GM03348 (cell line): ENCODE measurements at regions not wholly inside any gene's neighbourhood (a gene's known extent, or its start where the extent isn't known, plus 50 kb on each side); places are given as distances from the start of the nearest gene placed in this dataset.

Experiments
- DNase-seq: peaks from one replicate; pipeline ENCODE4 v3.0.0; 2012; ENCODE audit warnings: low spot score

DNA sequence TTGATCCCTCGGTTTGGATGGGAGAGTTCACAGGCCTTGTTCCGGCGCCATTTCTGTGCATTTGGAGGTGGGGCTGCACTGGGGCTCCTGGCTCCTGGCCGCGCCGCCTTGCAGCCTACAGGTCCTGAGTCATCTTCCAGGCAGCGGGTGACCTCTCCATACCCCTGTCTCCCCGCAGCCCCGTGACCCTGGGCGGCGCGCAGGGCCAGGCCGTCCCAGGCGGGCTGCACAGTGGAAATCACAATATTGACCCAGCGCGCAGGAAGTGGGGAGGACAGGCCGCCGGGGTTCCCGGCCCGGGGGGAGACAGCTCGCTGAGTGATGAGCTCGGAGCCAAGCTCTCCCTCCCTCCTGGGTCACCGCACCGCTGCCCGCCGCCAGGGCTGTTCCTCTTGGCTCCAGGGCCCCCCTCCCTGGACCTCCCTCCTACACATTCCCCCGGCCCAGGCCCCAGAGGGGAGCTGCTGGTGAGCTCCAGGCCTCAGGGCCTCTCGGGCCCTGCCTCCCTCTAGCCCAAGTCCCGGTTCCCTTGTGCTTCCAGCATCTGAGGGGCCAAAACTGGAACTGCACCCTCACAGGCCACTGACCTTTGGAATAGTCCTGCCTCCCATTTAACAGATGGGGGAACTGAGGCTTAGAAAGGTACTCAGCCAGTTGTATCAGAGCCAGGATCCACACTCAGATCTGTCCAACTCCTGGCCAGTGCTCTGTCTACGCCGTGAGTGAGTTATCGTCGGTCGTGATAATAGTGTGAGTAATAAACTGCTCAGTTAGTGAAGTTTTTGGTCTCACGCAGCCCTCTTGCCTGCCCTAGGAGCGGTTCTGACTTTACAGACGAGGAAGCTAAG is 142.9 kb upstream of the WNT4 start:
- DNase-seq = no peak

DNA sequence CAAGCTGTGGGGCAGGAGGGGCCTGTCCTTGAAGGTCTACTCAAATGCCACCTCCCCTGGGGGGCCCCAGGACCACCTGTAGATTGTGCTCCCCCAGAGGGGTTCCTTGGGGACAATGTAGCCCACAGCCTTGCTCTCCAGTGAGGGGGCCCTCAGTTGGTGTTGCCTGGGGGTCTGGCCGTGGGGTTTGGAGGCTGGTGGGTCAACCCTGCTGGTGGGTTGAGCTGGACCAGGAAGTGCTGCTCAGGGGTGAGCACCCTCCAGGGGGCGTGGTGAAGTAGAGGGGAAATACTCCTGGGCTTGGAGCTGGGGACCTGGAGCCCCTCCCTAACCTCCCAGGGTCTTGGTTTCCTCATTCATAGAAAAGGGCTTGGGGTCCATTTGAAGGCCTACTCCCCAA is 143.6 kb upstream of the WNT4 start:
- no peak for DNase-seq

DNA sequence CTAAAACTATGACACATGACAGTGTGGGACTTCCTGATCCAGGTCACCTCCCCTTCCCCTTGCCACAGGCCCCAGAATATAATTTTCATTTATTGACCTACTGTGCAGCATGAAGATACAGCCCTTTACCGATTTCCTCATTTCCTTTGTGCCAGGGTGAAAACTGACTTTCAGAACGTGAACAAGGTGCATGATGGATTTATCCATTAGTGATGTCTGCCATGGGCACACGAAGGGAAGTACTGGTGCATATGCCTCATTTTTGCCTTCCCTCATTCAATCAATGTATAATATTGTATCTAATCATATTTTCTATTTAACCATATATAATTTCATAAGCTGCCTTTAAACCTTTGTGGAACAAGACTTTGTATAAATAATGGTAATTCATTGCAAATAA is 144.4 kb upstream of the WNT4 start:
- no peak for DNase-seq

DNA sequence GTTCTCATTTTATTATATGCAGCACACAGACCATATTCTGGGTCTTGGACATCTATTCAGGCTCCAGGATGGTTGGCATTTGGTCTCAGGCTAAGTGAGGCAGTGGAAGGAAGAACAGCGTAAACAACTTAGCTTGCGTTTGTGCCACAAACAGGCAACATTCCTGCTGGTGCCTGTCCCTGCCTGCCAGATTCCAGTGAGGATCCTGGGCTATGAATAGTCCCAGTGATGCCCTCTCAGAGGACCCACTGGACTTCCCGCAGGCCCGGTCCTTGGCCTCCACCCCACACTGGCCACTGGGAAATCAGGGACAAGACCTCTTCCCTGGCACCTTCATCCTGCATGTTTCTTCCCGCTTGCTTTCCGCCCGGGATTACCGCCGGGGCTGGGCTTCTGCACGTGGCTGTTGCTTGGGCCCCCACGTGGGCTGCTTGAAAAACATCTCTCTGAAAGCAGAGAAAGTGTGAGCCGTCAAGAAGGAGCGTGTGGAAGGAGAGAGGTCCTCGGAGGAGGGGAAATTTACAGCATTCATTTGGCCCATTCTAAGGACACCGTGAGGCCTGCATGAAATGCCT is 145.1 kb upstream of the WNT4 start:
- DNase-seq = no peak

DNA sequence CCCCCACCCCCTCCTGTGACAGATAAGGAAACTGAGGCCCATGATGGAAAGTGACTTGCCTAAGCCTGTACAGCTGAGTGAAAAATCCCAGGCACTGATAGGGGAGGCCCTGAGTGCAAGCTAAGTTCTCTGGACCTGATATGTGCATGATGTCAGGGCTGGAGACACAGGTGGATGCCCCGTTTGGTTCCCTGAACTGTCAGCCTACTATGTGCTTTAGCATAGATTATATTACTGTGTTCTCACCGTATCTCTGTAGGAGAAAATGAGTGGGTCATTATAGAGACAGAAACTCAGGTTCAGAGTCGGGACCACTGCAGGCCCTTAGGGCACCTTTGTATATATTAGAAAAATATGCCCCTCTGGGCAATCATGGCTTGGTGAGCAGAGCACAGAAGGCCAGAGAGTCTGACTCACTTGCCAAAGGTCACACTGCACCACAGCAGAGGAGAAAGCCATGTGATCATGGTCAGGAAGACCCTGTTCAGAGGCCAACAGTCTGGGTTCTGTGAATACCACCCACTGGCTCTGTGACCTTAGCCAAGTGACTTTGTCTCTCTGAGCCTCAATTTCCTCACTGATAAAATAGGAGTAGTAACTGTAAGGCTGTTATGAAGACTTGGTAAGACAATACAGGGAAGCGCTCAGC is 145.8 kb upstream of the WNT4 start:
- DNase-seq = no peak

DNA sequence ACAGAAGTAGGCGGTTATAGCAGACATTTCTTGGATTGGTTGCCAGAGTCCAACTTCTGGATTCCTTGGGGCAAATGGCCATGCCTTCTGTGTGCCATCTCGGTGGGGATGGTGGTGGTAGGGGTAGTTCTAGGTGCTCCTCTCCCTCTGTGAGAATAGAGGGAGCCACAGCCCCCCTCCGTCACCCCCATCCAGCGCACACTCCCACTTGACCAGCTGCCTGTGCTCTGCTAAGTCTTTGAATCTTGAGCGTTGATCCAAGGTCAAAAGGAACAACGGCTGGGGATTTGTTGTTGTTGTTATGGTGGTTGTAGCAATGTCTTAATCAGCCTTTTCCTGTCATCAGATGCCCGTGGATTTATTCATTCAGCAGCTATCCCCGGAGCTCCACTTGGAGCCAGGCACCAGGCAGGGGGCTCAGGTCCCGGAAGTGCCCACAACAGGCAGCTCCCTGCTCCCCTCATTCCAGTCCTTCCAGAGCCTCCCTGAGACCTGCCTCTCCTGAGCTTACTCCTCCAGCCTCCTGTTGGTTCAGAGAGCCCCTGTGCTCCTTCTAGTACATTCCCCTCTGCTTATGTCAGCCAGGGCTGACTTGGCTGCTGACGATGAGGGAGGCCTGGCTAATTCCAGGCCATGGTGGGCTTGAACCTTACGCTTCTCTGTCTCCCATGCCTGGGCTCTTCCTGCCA is 146.6 kb upstream of the WNT4 start:
- no peak for DNase-seq

DNA sequence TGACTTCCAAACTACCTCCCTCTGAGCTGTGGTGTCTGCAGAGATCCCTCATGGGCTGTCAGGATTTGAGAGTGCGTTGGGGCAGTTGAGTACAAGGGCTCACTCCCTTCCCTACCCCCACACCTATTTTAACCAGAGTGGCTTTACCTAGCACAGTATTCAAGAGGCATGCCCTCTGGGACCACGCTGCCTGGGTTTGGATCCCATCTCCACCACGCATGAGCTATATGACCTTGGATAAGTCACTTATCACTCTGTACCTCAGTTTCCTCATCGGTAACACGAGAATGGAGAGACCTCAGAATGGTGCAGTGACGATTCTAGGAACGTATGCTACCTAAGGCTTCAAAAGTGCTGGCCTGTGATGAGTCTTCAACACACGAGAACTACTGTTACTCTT is 147.3 kb upstream of the WNT4 start:
- DNase-seq = no peak

DNA sequence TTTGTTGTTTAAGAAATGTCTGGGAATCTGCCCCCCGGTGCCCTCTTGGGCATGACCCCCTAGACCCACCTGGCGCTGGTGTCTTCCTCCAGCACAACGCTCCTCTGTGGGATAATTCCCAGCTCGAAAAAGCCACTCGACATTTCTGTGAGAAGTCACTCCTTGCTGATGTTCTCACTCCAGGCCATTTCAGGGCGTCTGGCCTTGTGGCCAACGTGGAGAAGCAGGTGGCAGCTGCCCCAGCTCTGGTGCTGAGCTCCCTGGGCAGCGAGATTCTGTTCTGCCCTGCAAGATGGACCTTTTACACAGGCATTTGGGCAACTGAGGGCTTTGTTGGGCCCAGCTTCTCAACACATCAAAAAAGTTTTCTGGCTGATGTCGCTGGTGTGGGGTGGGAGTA is 147.7 kb upstream of the WNT4 start:
- no peak for DNase-seq

DNA sequence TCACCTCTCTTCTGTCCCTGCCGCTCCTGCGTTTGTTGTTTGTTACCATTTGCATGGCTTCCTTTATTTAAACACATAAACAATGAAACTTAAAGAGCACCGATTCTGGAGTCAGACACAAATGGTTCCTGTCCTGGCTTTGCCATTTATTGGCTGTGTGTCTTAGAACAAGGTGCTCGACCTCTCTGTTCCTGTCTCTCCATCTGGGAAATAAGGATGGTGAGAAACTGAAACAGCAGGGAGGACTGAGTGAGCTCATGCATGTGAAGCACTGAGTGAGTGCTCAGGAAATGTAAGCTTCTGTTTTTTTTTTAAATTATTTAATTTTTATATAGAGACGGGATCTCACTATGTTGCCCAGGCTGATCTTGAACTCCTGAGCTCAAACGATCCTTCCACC is 148.2 kb upstream of the WNT4 start:
- DNase-seq = no peak

DNA sequence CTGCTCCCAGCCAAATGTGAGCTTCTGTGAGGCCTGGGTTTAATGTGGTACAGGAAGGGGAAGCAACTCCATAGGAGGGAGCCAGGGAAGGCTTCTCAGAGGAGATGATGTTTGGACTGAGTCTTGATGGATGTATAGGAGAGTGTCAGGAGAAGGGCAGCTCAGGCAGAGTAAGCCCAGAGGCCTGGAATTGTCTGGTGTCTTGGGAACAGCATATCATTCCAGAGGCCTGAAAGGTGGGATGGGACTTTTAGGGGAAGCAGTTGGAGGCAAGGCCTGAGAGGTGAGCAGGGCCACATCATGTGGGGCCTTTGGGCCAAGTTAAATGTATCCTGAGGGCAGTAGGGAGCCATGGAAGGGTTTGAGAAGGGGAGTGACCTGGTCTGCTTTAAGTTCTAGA is 148.6 kb upstream of the WNT4 start:
- DNase-seq = no peak

DNA sequence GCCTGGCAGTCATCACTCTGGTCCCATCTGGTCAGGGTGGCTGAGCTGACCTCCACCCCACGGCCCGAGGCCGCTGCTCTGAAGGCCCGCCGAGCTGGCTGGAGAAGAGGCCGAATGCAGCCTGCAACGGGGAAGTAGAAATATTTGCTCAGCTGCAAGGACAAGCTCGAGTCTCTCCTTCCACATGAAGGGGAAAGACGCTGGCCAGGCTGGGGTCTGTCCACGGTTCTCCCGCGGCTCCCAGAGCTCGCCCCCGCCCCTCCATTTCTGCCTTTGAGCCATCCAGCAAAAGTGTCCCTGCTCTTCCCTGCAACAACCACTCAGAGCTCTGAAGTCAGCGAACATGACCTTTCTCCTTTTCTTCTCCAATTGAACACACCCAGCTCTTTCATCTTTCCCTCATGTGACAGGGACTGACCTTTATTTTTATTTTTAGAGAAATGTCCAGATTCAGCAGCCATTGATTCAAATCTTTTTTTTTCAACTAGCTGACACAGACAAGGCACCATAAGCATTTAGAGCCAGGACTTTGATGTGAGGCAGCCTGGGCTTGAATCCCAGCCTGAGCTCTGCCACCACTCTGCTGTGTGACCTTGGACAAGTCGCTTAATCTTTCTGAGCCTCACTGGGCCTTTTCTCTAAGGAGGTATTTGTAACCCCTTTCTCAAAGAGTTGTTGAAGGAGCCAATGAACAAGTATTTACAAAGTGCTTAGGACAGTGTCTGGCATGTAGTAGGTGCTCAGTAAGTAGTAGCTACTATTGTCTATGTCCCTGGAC is 149.3 kb upstream of the WNT4 start:
- DNase-seq = no peak

DNA sequence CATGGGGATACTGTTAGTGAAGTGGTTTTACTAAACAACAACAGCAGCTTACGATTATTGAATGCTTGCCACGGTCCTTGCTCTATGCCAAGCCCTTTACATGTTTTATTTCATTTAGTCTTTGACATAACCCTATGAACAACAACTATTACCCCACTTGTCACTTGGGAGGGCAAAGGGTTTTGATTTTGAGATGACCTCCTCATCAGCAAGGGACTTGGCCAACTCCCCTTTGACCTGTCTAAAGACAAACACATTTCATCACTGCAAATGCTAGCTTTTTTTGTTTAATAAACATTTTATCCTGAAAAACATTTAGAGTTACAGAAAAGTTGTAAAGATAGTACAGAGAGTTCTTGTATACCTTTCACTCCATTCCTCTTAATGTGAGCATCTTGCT is 152.5 kb upstream of the WNT4 start:
- no peak for DNase-seq

DNA sequence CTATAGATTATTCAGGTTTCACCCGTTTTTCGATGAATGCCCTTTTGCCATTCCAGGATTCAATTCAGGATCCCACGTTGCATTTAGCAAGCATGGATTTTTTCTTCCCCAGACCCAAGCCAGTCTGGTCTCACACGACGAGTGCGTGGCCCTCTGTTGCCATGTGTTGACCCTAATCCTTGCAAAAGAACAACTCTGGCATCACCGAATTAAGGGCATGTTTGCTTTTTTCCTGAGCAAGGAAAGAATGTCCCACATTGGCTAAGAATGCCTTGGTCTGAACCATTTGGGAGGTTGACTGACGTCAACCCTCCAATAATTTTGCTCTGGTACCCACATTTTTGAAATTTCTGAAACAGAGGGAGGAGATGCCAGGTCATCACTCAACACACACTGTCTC is 153.0 kb upstream of the WNT4 start:
- no peak for DNase-seq

DNA sequence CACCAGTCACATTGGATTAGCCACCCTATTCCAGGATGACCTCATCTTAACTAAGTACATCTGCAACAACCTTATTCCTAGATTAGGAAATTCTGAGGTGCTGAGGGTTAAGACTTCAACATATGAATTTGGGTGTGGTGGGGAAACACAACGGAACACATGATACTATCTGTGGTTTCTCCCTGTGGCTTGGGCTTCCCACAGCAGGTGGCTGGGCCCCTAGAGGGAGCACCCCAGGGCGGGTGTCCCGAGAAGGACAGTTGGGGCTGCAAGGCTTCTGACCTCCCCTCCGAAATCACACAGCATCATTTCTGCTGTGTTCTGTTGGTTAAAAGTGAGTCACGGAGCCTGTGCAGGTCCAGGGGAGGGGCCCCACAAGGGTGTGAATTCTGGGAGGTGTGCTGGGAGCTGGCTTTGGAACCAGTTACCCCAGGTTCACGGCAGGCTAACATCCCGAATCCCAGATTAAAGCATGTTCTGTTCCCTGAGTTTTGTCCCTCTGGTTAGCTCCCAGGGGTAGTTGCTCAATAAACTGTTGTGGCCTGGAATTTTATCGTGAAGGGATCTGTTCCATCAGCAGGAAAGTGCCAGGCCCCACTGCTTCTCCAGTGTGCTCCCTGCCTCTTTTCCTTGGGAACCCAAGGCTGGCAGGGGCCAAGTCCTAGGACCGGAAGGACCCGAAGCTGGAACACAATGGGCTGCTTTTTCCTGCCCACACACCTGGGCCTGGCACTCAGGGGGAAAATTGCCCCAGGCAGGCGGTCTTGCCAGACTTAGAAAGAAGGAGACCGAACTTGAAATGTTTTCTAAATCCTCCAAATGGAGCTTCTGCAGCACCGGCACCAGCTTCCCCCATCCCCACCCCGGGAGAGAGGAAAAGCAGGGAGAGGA is 154.0 kb upstream of the WNT4 start:
- peak; percentile 29 for DNase-seq

DNA sequence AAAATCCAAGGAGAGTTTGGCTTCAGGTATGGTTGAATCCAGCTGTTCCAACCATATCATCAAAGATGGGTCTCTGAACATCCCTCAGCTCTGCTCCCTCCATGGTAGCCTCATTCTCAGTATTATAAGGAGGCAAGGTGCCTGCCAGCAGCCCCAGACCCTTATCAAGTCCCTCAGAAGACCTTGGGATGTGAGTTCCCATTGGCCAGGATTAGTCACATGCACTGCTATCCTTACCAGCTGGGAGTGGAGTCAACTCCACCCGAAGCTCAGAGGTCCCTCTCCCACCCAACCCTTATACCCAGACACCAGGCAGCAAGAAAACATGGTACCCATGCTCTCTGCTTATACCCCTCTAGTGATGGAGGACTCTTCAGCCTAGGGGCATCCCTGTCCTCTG is 153.7 kb upstream of the ZBTB40 start:
- no peak for DNase-seq

DNA sequence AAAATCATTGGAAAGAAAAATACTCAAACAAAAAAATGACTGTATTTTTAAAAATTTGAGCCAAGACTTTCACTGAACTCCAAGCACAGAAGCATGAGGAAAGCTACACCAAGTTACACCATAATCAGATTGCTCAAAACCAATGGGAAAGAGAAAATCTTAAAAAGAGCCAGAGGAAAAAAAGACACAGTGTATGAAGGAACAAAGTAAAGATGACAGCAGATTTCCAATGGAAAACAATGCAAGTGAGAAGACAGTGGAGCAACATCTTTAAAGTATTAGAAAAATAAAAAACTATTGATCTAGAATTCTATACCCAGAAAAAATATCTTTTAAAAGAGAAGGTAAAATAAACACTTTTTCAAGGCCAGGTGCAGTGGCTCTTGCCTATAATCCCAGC is 147.8 kb upstream of the ZBTB40 start:
- no peak for DNase-seq

DNA sequence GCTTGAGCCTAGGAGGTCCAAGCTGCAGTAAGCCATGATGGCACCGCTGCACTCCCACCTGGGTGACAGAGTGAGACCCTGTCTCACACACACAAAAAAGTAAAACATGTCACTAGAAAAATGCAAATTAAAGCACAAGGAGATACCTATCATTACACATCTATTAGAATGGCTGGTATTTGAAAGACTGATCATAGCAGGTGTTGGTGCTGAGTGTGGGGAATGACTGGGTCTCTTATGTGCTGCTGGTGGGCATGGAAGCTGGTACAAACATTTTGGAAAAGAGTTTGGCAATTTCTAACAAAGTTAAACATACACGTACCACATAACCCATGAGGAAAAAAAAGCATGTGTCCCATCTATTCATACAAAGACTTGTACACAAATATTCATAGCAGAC is 142.1 kb upstream of the ZBTB40 start:
- no peak for DNase-seq

DNA sequence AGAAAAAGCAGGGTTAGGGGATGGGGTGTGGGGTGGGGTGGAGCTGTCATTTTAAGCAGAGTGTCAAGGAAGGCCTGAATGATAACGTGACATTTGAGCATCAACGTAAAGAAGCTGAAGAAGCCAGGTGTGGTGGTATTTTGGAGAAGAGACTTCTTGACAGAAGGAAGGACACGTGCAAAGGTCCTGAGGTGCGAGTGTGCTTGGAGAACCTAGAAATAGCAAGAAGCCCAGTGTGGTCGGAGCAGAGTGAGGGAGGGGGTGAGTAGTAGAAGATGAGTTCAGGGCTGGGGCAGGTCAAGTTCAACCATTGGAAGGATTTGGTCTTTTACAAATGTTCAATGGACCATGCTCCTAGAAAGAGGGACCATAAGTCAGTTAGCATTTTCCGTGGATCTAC is 140.2 kb upstream of the ZBTB40 start:
- no peak for DNase-seq

DNA sequence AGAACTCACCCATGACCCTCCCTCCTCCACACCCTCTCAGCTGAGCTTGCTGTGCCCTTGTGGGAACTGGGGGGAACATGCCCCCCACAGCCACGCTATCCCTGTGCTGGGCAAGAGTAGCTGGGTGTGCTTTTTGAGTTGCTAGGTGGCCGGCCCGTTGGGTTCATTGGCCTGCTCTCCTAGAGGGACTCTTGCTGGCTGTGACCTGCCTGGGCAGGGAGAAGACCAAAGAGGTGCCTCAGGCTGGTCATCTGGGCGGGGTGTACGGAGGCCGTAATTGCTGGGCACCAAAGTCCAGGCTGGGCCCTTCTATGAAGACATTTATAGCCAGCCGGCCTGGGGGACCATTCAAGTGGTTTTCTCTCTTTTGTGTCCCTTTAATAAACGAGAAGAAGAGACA is 138.3 kb upstream of the ZBTB40 start:
- no peak for DNase-seq

DNA sequence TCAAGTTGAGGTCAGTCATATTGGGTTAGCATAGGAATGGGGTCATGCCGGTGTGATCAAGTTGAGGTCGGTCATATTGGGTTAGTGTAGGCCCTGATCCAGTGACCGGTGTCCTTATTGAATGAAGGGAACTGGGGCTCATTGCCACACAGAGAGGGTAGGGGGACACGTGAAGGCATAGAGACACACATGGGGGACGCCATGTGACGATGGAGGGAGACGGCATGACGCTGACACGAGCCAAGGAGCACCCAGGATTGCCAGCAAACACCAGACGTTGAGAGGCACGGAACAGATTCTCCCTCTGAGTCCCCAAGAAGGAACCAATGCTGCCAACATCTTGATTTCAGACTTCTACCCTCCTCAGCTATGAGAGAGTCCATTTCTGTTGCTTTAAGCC is 136.9 kb upstream of the ZBTB40 start:
- DNase-seq = no peak
